Upper lobe of left lung (tissue), 6 donors: ENCODE measurements at regions not wholly inside any gene's neighbourhood (a gene's known extent, or its start where the extent isn't known, plus 50 kb on each side); places are given as distances from the start of the nearest gene placed in this dataset.

ENCODE experiments used
- ATAC-seq, 2 donors: fragments of 200-7000 bp; cut with Tn5 transposase; one replicate each; pipeline ENCODE4 v1.9.1; 2022; ENCODE audit warnings: mild to moderate bottlenecking in 2 of 2, moderate library complexity in 2 of 2; ENCODE audit not compliant: low FRiP score in 2 of 2
- DNase-seq, 2 donors: peaks; one replicate each; pipeline ENCODE4 v3.0.0-alpha.2; 2019 to 2020
- H3K27ac ChIP-seq, 4 donors: fragments of 200-600 bp; sonication (generic); one replicate each; pipeline ENCODE4 v1.5.1; 2016 to 2019
- H3K27me3 ChIP-seq, 4 donors: fragments of 200-600 bp; sonication (generic); one replicate each; pipeline ENCODE4 v1.5.1; 2017 to 2019
- H3K36me3 ChIP-seq, 4 donors: fragments of 200-600 bp; sonication (generic); one replicate each; pipeline ENCODE4 v1.5.1; 2016 to 2019
- H3K4me1 ChIP-seq, 4 donors: fragments of 200-600 bp; sonication (generic); one replicate each; pipeline ENCODE4 v1.5.1; 2018 to 2019
- H3K4me3 ChIP-seq, 4 donors: fragments of 200-600 bp; sonication (generic); one replicate each; pipeline ENCODE4 v1.5.1; 2017 to 2019; ENCODE audit warnings: mild to moderate bottlenecking in 2 of 4, moderate library complexity in 1 of 4
- H3K9me3 ChIP-seq, 4 donors: fragments of 200-600 bp; sonication (generic); one replicate each; pipeline ENCODE4 v1.5.1; 2018 to 2019
- CTCF ChIP-seq, 6 experiments: fragments of 450-650 bp in 4 of 6; fragments of 200-600 bp in 2 of 6; sonication (generic) in 2 of 6; IDR thresholded peaks; one replicate each; pipeline ENCODE4 v1.5.1; 2016 to 2019; ENCODE audit warnings: antibody characterized with exemption in 6 of 6
- EP300 ChIP-seq, 4 donors: sonication (generic); formaldehyde crosslinking; IDR thresholded peaks; one replicate each; pipeline ENCODE4 v1.5.1; 2017; ENCODE audit warnings: antibody characterized with exemption in 4 of 4, control low read depth in 2 of 4
- POLR2A ChIP-seq, 4 donors: fragments of 450-650 bp; IDR thresholded peaks; one replicate each; pipeline ENCODE4 v1.5.1; 2016 to 2017; ENCODE audit warnings: antibody characterized with exemption in 4 of 4, mild to moderate bottlenecking in 2 of 4
- POLR2AphosphoS5 ChIP-seq, 2 donors: sonication (generic); formaldehyde crosslinking; IDR thresholded peaks; one replicate each; pipeline ENCODE4 v1.5.1; 2017; ENCODE audit warnings: antibody characterized with exemption in 2 of 2
- WGBS, 2 donors: methylation state at CpG; one replicate each; pipeline ENCODE4 v1.1.5; 2017 to 2018; 5-methylcytosine and 5-hydroxymethylcytosine counted together
- donor health status: DM: no; HTN: no; CAD: no; lungs with moderate emphysema.
- donor health status: DM: no; HTN: yes; CAD: no; lungs with severe emphysema.

- Histone ChIP-seq H3K4me1 (no peaks in the 10 kb centered on the region), H3K36me3 (no peaks in the 10 kb centered on the region), H3K27me3 (no peaks in the 10 kb centered on the region), H3K4me3 (no peak overlapping the region), H3K27ac (no peak overlapping the region), H3K9me3 (no peaks in the 10 kb centered on the region)
- DNase-seq (no peak), ATAC-seq (no peak)
- TF ChIP-seq CTCF (IDR thresholded peaks at IDR 0.05): no peak
- no peak for TF ChIP-seq POLR2AphosphoS5 (IDR thresholded peaks at IDR 0.05)
- TF ChIP-seq EP300 (IDR thresholded peaks at IDR 0.05): no peak
- TF ChIP-seq POLR2A (IDR thresholded peaks at IDR 0.05): no peak
- 90 to 92% methylated on average over 3 of the region's 3 CpGs for WGBS, 2 donors
These were observed 772.7 kb upstream of the EPHA5 start for GRCh38 chr4:66443008-66443407.

- ATAC-seq: no peak
These were observed 769.2 kb upstream of the EPHA5 start for GRCh38 chr4:66439508-66439907.

GRCh38 chr4:66433706-66434105, 763.4 kb upstream of the EPHA5 start:
- no peaks in the 10 kb centered on the region for H3K9me3 ChIP-seq
- no peaks in the 10 kb centered on the region for H3K4me1 ChIP-seq
- no peak overlapping the region for H3K27ac ChIP-seq
- DNase-seq (no peak), ATAC-seq (no peak)
- 85 to 89% methylated on average over 4 of the region's 4 CpGs for WGBS, 2 donors
- no peak for TF ChIP-seq POLR2AphosphoS5 (IDR thresholded peaks at IDR 0.05)
- TF ChIP-seq EP300 (IDR thresholded peaks at IDR 0.05): no peak
- TF ChIP-seq POLR2A (IDR thresholded peaks at IDR 0.05): no peak
- no peak for TF ChIP-seq CTCF (IDR thresholded peaks at IDR 0.05)
- no peaks in the 10 kb centered on the region for H3K27me3 ChIP-seq
- no peaks in the 10 kb centered on the region for H3K36me3 ChIP-seq
- no peak overlapping the region for H3K4me3 ChIP-seq

More at GRCh38 chr4:66439508-66439907, 769.2 kb upstream of the EPHA5 start:
- DNase-seq: no peak
- Histone ChIP-seq H3K27ac (no peak overlapping the region), H3K4me1 (no peaks in the 10 kb centered on the region), H3K4me3 (no peak overlapping the region), H3K36me3 (no peaks in the 10 kb centered on the region), H3K27me3 (no peaks in the 10 kb centered on the region), H3K9me3 (no peaks in the 10 kb centered on the region)
- TF ChIP-seq POLR2AphosphoS5 (IDR thresholded peaks at IDR 0.05): no peak
- TF ChIP-seq EP300 (IDR thresholded peaks at IDR 0.05): no peak
- TF ChIP-seq POLR2A (IDR thresholded peaks at IDR 0.05): no peak
- no peak for TF ChIP-seq CTCF (IDR thresholded peaks at IDR 0.05)

GRCh38 chr4:66430856-66431255, 760.6 kb upstream of the EPHA5 start:
- H3K4me1 ChIP-seq: no peaks in the 10 kb centered on the region
- DNase-seq (no peak), ATAC-seq (no peak)
- no peaks in the 10 kb centered on the region for H3K9me3 ChIP-seq
- no peaks in the 10 kb centered on the region for H3K27me3 ChIP-seq
- no peak for TF ChIP-seq POLR2A (IDR thresholded peaks at IDR 0.05)
- H3K36me3 ChIP-seq: no peaks in the 10 kb centered on the region
- 5 to 13% methylated on average over 1 of the region's 1 CpG for WGBS, 2 donors
- no peak overlapping the region for H3K27ac ChIP-seq
- H3K4me3 ChIP-seq: no peak overlapping the region

- H3K4me1 ChIP-seq: no peaks in the 10 kb centered on the region
- 78 to 89% methylated on average over 1 of the region's 1 CpG for WGBS, 2 donors
- DNase-seq (no peak), ATAC-seq (no peak)
- no peaks in the 10 kb centered on the region for H3K9me3 ChIP-seq
- TF ChIP-seq CTCF (IDR thresholded peaks at IDR 0.05) (no peak), POLR2A (IDR thresholded peaks at IDR 0.05) (no peak), POLR2AphosphoS5 (IDR thresholded peaks at IDR 0.05) (no peak), EP300 (IDR thresholded peaks at IDR 0.05) (no peak)
- H3K27ac ChIP-seq: no peak overlapping the region
- H3K36me3 ChIP-seq: no peaks in the 10 kb centered on the region
- H3K4me3 ChIP-seq: no peak overlapping the region
- no peaks in the 10 kb centered on the region for H3K27me3 ChIP-seq
These were observed 759.0 kb upstream of the EPHA5 start for GRCh38 chr4:66429276-66429675.
